Smooth muscle cell (in vitro differentiated cells): ENCODE measurements at regions not wholly inside any gene's neighbourhood (a gene's known extent, or its start where the extent isn't known, plus 50 kb on each side); places are given as distances from the start of the nearest gene placed in this dataset.
A peak's percentile ranks its signal among the peaks of the same experiment; 100 is the strongest.
"Not testable (repeated sequence)": the region's sequence is repeated elsewhere in the genome, so short reads cannot be mapped to it uniquely, and the experiment has no call there.

ENCODE experiments used
- DNase-seq: peaks from one replicate; lab custom pipeline; 2025; ENCODE audit not compliant: unreplicated experiment; lab: John Stamatoyannopoulos, UW
- H2AFZ ChIP-seq: fragments of 200-600 bp; sonication (generic); 2 replicates; pipeline ENCODE4 v1.6.0; 2016; ENCODE audit warnings: antibody characterized with exemption, low read depth, mild to moderate bottlenecking
- H3F3A ChIP-seq: fragments of 200-600 bp; sonication (generic); 2 replicates; pipeline ENCODE4 v1.6.0; 2017; ENCODE audit warnings: antibody characterized with exemption, low read depth
- H3K27ac ChIP-seq: fragments of 200-600 bp; sonication (generic); 2 replicates; pipeline ENCODE4 v1.5.1; 2016; ENCODE audit warnings: low read depth, mild to moderate bottlenecking
- H3K27me3 ChIP-seq: fragments of 200-600 bp; sonication (generic); 2 replicates; pipeline ENCODE4 v1.6.1; 2016; ENCODE audit warnings: low read depth, mild to moderate bottlenecking
- H3K36me3 ChIP-seq: fragments of 200-600 bp; sonication (generic); 2 replicates; pipeline ENCODE4 v1.5.1; 2016; ENCODE audit warnings: low read depth
- H3K4me1 ChIP-seq: fragments of 200-600 bp; sonication (generic); 2 replicates; pipeline ENCODE4 v1.5.1; 2016; ENCODE audit warnings: low read depth
- H3K4me2 ChIP-seq: fragments of 200-600 bp; sonication (generic); 2 replicates; pipeline ENCODE4 v1.6.0; 2016; ENCODE audit warnings: mild to moderate bottlenecking
- H3K4me3 ChIP-seq: fragments of 200-600 bp; sonication (generic); 2 replicates; pipeline ENCODE4 v1.5.1; 2016; ENCODE audit warnings: mild to moderate bottlenecking
- H3K79me2 ChIP-seq: fragments of 200-600 bp; sonication (generic); 2 replicates; pipeline ENCODE4 v1.6.0; 2016; ENCODE audit warnings: low read depth, mild to moderate bottlenecking
- H3K9ac ChIP-seq: fragments of 200-600 bp; sonication (generic); 2 replicates; pipeline ENCODE4 v1.6.0; 2016; ENCODE audit warnings: low read depth
- H3K9me3 ChIP-seq: fragments of 200-600 bp; sonication (generic); replicated peaks from 2 replicates; pipeline ENCODE4 v1.5.1; 2016; ENCODE audit warnings: low read depth
- H4K20me1 ChIP-seq: fragments of 200-600 bp; sonication (generic); 2 replicates; pipeline ENCODE4 v1.6.0; 2016; ENCODE audit warnings: low read depth
- CTCF ChIP-seq: fragments of 200-600 bp; sonication (generic); IDR thresholded peaks from 2 replicates; pipeline ENCODE4 v1.5.1; 2017; ENCODE audit warnings: borderline replicate concordance, mild to moderate bottlenecking, antibody characterized with exemption; ENCODE audit not compliant: insufficient read depth, poor library complexity, severe bottlenecking
- WGBS: methylation state at CpG from one replicate; pipeline ENCODE4 v1.1.7; 2016; ENCODE audit warnings: low lambda C conversion rate; 5-methylcytosine and 5-hydroxymethylcytosine counted together

DNA sequence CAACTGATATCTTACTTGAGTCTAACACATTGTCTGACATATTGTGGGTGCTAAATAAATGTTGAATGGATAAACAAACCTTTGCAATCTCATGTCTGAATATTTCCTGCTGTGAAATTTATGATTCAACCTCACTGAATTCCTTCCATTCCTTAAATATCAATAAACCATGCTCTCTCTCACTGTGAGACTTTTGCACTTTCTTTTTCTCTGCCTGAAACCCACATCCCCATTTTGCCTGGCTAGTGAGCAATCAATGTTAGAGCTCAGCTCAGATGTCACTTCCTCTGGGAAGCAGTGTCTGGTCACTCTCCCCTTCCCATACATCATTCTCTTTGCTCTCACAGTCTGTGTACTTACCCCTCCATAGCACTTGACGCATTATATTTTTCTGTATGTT lies 383.7 kb upstream of the TRPC7 start:
- DNase-seq: no peak
- 100% methylated on average over 1 of the region's 1 CpG for WGBS

DNA sequence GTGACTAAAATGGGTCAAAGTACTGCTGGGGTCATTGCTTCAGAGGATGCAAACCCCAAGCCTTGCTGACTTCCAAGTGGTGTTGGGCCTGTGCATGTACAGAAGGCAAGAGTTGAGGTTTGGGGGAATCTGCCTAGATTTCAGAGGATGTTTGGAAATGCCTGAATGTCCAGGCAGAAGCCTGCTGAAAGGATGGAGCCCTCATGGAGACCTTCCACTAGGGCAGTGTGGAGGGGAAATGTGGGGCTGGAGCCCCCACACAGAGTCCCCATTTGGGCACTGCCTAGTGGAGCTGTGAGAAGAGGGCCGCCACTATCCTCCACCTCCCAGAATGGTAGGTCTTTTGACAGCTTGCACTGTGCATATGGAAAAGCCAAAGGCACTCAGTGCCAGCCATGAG lies 377.7 kb upstream of the TRPC7 start:
- Histone ChIP-seq H3K4me1 (no peaks in the 10 kb centered on the region), H3K79me2 (no peaks in the 10 kb centered on the region), H3K4me2 (no peak overlapping the region), H2AFZ (no peak overlapping the region), H4K20me1 (no peaks in the 10 kb centered on the region), H3K27me3 (no peaks in the 10 kb centered on the region), H3K4me3 (no peak overlapping the region), H3K27ac (no peak overlapping the region), H3K9me3 (peaks cover 9% of the 10 kb centered on the region), H3K9ac (no peak overlapping the region), H3K36me3 (no peaks in the 10 kb centered on the region), H3F3A (no peaks in the 10 kb centered on the region)
- WGBS: 90% methylated on average over 1 of the region's 1 CpG
- DNase-seq: no peak
- no peak for TF ChIP-seq CTCF

More for the DNA sequence above, 383.7 kb upstream of the TRPC7 start:
- no peak for TF ChIP-seq CTCF
- no peaks in the 10 kb centered on the region for H3K36me3 ChIP-seq
- H2AFZ ChIP-seq: no peak overlapping the region
- H3K4me1 ChIP-seq: no peaks in the 10 kb centered on the region
- H3F3A ChIP-seq: peaks cover 3% of the 10 kb centered on the region
- no peaks in the 10 kb centered on the region for H3K79me2 ChIP-seq
- no peak overlapping the region for H3K9ac ChIP-seq
- H3K27me3 ChIP-seq: no peaks in the 10 kb centered on the region
- no peak overlapping the region for H3K4me2 ChIP-seq
- H3K4me3 ChIP-seq: no peak overlapping the region
- H4K20me1 ChIP-seq: no peaks in the 10 kb centered on the region
- H3K9me3 ChIP-seq: no peaks in the 10 kb centered on the region
- H3K27ac ChIP-seq: no peak overlapping the region

DNA sequence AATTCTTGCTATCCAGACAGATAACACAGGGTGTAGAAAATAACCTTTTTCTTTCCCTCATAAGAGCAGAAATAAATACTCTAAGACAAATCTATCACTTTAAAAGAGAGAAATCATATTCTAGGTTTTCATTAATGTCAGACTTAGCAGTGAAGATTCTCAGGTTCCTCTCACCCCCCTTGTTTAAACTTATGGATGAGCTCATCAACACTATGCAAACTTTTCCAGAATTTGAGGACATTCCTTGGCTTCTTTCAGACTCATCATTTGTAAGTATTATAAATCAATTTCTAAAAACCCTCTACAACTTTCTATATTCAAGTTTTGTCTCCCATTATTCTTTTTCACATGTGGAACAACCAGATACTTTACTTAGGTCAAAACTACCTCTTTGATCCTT lies 374.9 kb upstream of the TRPC7 start:
- no peak for DNase-seq
- H2AFZ ChIP-seq: peak overlapping the region; percentile 21
- H3K9me3 ChIP-seq: peaks cover 9% of the 10 kb centered on the region
- no peak overlapping the region for H3K4me3 ChIP-seq
- H3K9ac ChIP-seq: no peak overlapping the region
- no peaks in the 10 kb centered on the region for H4K20me1 ChIP-seq
- no peak for TF ChIP-seq CTCF
- H3K4me1 ChIP-seq: peaks cover 2% of the 10 kb centered on the region
- H3K27me3 ChIP-seq: no peaks in the 10 kb centered on the region
- no peak overlapping the region for H3K4me2 ChIP-seq
- H3F3A ChIP-seq: no peaks in the 10 kb centered on the region
- no peaks in the 10 kb centered on the region for H3K36me3 ChIP-seq
- H3K79me2 ChIP-seq: no peaks in the 10 kb centered on the region
- H3K27ac ChIP-seq: no peak overlapping the region

DNA sequence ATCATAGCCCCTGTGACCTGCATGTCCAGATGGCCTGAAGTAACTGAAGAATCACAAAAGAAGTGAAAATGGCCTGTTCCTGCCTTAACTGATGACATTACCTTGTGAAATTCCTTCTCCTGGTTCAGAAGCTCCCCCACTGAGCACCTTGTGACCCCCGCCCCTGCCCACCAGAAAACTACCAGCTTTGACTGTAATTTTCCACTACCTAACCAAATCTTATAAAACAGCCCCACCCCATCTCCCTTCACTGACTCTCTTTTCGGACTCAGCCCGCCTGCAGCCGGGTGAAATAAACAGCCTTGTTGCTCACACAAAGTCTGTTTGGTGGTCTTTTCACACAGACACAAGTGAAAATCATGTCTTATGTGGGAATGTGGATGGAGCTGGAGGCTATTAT lies 373.9 kb upstream of the TRPC7 start:
- not testable (repeated sequence) for H3K27me3 ChIP-seq, H3F3A ChIP-seq, H2AFZ ChIP-seq, DNase-seq, H3K4me3 ChIP-seq, H3K9ac ChIP-seq, H3K4me1 ChIP-seq, H3K9me3 ChIP-seq, H3K79me2 ChIP-seq, H3K36me3 ChIP-seq, H4K20me1 ChIP-seq, H3K27ac ChIP-seq, H3K4me2 ChIP-seq
- WGBS: 87% methylated on average over 4 of the region's 4 CpGs
